NB4 (cell line): ENCODE measurements at regions not wholly inside any gene's neighbourhood (a gene's known extent, or its start where the extent isn't known, plus 50 kb on each side); places are given as distances from the start of the nearest gene placed in this dataset.

ENCODE experiments used
- POLR2A ChIP-seq: IDR thresholded peaks from 2 replicates; pipeline ENCODE4 v1.6.1; 2011; ENCODE audit warnings: mild to moderate bottlenecking; ENCODE audit not compliant: insufficient read length; ENCODE audit errors: extremely low read depth
- TF ChIP-seq, protein P1 (sequence below): IDR thresholded peaks from one replicate; pipeline ENCODE4 v1.5.1; 2012; ENCODE audit warnings: low read depth, low read length

DNA sequence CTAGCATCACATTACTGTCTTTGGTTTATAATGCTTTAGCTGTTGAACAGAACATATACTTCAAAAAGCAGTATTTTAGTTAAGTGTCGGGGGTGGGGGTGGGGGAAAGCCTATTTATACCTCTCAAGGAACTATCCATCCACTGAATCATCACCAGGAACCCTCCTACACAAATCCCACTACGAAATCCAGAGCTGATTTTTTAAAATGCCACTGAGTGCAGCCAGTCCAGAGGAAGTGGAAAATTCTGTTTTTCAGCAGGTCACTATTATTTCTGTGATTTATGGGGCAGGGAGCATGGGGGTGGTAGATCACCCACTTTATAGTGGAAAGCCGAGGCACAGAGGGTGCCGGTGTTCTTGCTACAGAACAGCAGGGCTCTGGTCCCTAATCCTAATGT, 284.1 kb downstream of the SOX9 start:
- no peak for TF ChIP-seq POLR2A
- TF ChIP-seq, protein P1, sequence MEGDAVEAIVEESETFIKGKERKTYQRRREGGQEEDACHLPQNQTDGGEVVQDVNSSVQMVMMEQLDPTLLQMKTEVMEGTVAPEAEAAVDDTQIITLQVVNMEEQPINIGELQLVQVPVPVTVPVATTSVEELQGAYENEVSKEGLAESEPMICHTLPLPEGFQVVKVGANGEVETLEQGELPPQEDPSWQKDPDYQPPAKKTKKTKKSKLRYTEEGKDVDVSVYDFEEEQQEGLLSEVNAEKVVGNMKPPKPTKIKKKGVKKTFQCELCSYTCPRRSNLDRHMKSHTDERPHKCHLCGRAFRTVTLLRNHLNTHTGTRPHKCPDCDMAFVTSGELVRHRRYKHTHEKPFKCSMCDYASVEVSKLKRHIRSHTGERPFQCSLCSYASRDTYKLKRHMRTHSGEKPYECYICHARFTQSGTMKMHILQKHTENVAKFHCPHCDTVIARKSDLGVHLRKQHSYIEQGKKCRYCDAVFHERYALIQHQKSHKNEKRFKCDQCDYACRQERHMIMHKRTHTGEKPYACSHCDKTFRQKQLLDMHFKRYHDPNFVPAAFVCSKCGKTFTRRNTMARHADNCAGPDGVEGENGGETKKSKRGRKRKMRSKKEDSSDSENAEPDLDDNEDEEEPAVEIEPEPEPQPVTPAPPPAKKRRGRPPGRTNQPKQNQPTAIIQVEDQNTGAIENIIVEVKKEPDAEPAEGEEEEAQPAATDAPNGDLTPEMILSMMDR: no peak
